Pons (tissue), 1 donor: ENCODE measurements at regions not wholly inside any gene's neighbourhood (a gene's known extent, or its start where the extent isn't known, plus 50 kb on each side); places are given as distances from the start of the nearest gene placed in this dataset.
"Not testable (repeated sequence)": the region's sequence is repeated elsewhere in the genome, so short reads cannot be mapped to it uniquely, and the experiment has no call there.

ENCODE experiments used
- DNase-seq: peaks from one replicate; pipeline ENCODE4 v3.0.0-alpha.2; 2016; ENCODE audit warnings: low spot score

DNA sequence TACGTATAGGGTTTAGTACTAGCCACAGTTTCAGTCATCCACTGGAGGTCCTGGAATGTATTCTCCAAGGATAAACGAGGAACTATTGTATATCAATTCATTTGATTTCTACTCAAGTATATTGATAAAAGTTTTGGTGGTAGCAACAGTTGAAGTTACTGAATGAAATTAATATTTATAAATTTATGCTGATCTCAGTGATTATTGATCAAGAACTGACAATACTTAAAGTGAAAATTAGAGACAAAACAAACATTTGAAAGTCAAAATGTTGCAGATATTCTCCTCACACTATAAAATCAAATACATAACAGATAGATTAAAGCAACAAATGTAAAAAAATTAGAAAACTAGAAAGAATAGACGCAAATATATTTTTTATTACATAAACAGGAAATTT lies 150.9 kb upstream of the SLC35G4 start:
- DNase-seq = no peak

DNA sequence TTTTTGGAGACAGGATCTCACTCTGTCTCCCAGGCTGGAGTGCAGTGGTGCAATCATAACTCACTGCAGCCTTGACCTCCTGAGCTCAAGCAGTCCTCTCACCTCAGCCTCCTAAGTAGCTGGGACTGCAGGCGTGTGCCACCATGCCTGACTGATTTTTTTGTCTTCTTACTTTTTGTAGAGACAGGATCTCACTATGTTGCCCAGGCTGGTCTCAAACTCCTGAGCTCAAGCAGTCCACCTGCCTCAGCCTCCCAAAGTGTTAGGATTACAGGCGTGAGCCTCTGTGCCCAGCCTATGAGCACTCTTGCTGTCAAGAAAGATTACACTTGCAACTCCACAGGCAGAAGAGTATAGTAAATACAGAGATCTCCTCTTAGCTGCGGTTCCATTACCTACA lies 151.5 kb upstream of the SLC35G4 start:
- not testable (repeated sequence) for DNase-seq

DNA sequence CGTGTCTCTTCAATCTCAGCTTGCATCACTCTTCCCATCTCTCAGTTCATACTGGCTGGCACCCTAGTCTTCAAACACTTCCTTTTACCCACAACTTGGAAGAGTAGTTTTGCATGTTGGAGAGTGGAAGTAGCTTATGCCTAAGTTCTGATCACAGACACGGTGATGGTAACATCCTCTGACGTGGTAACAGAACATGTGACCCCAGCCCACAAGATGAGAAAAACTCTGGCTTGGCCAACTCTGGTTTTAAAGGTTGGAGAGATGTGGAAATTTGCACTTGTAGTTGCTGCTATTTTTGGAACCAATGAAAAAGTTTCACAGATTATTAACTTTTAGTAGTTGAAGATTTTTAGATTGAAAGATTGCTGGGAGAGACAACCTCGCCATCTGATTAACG lies 155.4 kb upstream of the SLC35G4 start:
- no peak for DNase-seq

DNA sequence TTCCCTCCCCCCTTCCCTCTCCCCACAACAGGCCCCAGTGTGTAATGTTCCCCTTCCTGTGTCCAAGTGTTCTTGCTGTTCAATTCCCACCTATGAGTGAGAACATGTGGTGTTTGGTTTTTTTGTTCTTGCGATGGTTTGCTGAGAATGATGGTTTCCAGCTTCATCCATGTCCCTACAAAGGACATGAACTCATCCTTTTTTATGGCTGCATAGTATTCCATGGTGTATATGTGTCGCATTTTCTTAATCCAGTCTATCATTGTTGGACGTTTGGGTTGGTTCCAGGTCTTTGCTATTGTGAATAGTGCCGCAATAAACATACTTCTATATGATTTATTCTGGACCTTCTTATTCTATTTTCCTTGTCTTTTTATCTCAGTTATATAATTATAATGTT lies 165.2 kb upstream of the SLC35G4 start:
- not testable (repeated sequence) for DNase-seq

DNA sequence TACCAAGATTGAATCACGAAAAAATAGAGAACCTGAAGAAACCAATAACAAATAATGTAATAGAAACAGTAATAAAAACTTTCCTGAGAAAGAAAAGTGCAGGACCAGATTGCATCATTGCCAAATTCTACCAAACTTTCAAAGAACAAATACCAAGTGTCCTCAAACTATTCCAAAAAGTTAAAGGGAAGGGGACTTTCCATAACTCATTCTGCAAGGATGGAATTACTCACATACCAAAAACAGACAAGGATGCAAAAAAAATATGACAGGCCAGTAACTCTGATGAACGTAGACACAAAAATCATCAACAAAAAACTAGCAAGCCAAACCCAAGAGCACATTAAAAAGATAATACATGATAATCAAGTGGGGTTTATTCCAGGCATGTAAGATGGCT lies 172.3 kb upstream of the SLC35G4 start:
- DNase-seq = no peak

DNA sequence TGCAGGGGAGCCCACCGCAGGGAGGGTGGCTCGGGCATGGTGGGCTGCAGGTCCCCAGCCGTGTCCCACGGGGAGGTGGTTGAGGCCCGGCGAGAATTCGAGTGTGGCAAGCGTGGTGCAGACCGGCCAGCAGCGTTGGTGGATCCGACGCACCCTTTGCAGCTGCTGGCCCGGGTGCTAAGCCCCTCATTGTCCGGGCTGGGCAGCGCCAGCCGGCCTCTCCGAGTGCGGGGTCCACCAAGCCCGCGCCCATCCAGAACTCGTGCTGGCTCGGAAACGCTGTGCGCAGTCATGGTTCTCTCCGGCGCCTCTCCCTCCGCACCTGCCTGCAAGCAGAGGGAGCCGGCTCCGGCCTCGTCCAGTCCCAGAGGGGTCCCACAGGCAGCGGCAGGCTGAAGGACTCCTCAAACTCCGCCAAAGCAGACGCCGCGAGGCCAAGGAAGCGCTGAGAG lies 177.0 kb upstream of the SLC35G4 start:
- no peak for DNase-seq

DNA sequence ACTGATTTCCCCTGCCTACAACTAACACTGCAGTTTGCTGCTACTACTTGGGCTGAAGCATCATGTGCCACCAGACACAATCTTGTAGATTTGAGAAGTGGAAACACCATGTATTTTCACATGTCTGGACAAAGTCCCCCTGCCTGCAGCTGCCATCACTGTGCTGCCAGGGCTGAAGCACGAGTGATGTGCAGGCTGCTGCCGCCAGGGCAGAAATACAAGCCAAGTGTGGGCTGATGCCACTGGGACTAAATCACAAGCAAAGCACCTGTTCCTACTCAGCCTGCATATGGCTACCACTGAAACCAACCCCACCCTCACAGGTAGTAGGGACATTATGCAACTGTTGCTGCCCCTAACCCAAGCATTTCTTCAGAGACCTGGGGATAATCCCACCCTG lies 179.5 kb upstream of the SLC35G4 start:
- no peak for DNase-seq

DNA sequence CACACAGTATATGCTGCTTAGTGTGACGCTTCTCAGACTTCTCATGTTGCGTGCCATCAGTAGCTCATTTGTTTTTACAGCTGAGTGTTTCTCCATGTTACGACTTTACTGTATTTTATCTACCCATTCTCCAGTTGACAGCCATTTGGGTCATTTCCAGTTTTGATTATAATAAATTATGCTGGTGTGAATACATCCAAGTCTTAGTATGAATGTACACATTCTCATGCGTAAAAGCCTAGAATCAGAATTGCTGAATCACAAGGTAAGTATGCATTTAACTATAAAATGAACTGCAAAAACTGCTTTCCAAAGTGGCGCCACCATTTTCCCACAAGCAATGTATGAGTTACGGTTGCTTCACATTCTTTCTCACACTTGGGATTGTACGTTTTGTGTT lies 184.2 kb upstream of the SLC35G4 start:
- DNase-seq = no peak

DNA sequence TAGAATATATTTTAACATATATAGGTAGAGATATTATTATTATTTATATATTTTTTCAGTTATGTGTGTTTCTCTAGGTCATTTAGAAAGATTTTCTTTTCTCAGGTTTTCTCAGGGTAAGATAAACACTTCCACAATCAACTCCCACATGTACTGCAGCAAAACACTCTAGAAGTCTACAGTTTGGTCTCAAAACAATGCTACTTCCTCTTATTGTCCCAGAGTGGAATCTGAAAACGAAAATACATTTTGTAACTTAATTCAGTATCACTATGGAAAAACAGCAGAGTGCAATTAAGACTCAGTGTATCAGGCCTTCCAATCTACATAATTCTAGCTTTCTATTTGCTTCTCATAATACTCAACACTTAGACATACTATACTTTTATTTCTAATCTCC lies 190.1 kb upstream of the SLC35G4 start:
- no peak for DNase-seq

DNA sequence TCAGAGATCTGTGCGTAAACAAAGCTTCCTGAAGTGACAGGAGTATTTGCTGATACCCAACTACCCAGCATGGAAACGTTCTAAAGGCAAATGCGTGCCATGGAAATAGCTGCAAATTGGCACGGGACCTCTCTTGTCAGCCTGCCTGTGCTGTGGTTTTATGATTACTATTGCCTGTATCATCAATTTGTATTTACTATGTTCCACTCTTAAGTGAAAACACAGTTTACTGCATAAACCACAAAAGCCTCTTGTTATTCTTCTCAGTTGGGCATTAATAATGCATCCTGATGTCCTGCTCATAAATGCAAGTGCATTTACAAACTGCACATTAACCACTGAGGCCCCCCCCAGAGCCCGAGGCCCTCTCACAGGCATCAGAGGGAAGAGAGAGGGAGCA lies 196.6 kb upstream of the SLC35G4 start:
- no peak for DNase-seq

DNA sequence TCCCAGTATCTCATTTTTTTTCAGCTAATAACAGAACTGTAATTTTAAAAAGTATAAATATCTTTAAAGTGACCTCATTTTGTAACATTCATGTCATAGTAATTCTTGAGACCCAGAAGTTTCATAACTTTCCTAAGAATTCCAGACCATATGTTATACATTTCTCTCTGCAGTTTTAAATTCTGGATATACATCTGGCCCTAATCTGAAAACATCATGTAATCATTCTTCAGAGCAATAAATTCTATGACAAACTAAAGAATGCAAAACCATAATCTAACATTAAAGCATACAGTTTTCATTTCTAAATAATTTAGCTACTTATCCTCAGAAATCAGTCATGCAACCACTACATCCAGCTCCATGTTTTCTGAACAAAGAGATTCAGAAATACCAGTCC lies 198.3 kb upstream of the SLC35G4 start:
- DNase-seq = no peak

DNA sequence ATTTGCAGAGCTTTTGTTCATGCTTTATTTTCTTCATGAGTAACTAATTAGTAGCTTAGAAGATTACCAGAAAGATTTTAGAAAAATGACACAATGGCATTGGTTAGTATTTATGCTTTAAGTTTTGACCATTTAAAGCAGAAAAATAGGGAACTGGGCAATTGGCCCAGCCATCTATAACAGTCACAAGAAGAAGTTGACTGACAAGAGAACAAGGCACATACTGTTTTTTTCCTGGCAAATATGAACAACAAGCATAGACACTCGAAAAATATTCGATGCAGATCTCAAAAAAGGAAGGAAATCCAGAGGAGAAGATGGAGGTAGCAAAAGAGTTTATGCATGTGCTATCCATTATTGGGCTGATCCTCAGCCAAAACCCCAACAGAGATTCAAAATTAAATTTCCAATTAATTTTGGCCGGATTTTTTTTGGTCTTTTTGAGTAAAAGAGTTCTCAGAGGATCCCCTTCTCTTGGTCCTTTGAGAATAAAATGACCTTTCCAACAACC lies 200.8 kb upstream of the SLC35G4 start:
- DNase-seq = peak; percentile 19

DNA sequence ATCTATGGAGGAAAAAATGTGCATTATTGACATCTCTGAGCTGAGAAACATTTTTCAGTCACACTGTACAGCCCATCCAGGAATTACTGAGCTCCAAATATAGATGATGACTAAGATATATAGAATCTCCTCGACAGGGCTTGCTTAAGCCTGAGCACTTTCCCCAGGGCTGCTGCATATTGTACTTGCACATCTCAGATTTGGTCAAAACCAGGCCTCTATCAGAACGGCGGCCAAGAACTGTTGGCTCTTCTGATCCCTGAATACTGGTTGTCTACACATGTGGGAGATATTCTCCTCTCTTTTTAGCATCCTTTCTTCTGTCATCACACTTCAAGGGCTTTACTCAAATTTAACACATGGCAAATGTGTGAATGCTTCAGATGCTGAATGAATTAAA lies 201.5 kb upstream of the SLC35G4 start:
- no peak for DNase-seq

DNA sequence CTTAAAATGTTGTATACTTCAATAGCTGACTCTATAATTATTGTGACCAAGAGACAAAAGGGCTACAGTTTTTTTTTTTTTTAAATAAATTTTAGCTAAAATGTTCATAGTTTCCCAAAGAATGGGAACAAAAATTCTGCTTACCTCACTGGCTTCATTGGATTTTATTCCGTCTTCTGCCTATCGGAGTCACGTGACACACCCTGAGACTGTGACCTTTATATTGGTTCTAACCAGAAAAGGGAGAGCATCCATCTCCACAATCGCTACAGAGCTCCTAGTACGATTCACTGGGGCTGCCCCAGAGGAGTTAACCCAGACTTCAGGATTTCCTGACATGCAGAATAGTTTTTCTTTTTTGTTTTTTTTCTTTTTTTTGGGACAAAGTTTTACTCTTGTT lies 203.6 kb upstream of the SLC35G4 start:
- DNase-seq = no peak

DNA sequence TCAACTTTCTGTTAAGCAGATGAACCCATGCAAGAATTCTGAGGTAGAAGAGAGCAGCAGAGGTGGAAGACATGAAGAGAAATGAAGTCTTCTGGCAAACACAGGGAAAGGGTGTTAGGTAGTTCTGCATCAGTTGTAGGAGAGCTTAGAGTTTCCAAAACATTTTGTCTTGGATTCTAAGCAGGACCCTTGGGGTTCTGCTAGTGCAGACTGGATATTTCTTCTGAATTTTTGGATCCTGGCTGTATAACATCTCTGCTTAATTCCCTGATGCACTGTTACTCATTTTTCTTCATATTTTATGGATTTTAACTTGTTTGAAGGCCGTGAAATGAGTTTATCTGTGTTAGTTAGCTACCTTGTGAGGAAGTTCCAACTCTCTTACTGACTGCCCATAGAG lies 208.7 kb upstream of the SLC35G4 start:
- DNase-seq = no peak

DNA sequence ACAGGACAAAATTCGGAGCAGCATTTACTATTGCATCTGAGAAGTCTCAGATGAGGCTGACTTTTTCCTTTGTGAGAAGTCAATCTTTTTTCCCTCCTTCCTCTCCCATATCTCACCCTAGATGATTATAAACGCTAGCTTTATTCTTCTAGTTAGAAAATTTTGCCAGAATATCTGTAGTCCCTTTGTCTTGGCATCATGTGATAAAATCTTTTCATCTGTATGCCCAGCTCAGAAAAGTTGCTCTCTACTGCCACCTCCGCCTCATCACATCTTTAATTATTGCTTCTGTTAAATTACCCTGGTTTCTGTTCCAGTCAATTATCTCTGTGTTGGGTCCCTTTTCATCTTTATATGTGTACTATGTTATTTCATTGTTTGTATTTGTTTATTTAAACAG lies 210.8 kb upstream of the SLC35G4 start:
- peak; percentile 38 for DNase-seq

DNA sequence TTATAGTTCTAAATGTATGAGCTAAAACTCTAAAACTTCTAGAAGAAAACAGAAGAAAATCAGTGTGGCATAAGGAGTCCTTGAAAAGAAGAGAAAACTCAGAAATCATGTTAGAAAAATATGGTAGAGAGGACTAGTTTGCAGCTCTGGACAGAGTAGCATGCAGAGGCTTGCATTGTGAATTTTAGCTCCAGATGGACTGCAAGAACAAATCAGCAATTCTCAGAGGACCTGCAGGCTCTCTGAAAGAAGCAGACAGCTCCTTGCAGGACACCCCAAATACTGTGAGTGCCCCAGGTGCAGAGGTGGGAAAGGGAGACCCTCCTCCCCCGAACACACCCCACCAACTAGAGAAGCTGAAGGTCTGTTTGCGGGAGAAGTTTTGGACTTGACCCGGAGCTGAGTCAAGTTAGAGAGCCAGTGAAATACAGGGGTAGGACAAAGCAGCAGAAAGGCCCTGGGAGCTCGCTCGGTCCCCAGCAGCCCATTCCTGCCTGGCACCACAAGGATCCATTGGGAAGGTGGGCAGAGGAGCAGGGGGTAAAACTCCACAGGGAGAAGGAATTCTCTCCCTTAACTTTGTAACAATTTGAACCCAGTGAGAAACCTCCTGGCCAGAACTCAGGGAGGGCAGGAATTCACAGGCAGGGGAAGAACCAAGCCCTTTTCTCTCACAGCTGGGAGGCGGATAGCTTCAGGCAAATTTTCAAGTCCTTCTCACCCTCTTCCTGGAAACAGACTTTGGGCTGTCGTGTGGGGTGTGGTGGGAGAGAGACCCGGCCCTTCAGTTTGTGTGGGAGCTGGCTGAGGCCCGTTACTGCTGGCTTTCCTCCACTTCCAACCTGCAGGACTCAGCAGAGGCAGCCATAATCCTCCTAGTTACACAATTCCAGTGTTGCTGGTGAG lies 216.2 kb upstream of the SLC35G4 start:
- no peak for DNase-seq

DNA sequence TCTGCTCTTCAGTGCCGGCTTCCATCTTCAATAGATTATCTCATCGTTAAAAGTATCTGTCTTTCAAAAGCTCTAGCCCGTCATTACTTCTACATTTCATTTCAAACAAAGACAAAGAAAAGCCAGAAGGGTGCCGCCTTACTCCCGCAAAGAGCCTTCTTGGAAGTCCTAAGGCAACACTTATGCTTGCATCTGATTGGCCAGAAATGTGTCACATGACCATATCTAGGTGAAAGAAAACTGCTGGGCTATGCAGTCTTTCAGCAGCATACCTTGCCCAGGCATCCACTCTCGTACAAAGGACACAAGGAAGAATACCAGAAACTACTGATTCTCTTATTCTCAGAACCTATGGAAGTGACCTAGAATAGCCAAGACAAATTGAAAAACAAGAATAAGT lies 217.1 kb upstream of the SLC35G4 start:
- DNase-seq = no peak

DNA sequence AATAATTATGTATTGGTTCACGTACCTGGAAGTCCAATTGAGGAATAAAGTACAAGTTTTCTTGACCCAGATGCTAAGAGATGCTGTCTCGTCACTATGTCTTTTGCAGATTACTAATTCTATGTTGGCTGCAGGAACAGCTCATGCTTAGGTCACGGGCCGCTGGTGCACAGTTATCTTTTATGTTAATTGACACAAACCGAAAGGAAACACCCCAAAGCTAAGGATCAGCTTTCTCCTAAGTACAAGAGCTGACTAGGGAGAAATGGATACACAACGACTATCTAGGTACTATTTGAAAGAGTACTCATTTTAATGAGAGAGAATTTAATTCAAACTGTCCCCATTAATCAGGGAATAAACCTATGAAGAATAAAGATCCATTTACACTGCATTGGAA lies 217.7 kb upstream of the SLC35G4 start:
- no peak for DNase-seq

DNA sequence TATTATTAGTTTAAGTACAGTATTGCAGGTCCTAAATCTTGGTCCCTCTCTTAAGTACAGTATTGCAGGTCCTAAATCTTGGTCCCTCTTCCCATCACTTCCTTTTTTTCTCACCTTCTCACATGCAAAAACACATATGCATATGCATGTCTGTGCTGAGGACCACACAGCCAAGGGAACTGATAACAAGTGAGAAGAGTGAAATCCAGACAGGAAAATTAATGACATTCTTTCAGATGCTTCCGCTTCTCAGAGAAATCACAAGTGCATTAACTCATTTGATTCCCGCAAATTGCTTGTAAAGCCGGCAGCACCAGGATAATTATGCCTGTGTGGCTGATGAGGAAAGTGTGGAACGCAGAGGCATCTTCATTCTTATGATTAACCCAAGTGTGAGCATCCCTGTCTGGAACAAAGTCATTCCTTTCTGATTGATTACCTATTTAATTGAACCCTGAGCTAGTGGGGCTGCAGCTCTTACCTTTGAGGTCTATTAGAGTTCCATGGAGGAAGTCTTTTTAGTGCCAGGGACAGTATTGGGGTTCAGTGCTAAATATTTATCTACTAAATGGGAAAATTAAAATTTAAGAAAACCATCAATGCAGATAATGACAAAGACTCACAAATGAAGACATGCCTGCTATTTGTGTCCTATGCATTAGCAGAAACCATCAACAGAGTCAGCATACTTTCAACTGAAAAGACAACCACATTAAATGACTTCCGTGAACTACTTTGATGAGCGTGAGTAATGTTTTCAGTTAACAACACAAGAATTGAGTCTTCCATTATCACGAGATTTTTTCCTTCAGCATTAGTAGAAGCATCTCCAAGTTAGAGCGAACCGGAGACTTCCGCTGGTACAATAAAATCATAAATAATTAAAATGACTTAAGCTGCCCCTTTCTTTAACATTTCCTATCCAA lies 220.4 kb upstream of the SLC35G4 start:
- no peak for DNase-seq

DNA sequence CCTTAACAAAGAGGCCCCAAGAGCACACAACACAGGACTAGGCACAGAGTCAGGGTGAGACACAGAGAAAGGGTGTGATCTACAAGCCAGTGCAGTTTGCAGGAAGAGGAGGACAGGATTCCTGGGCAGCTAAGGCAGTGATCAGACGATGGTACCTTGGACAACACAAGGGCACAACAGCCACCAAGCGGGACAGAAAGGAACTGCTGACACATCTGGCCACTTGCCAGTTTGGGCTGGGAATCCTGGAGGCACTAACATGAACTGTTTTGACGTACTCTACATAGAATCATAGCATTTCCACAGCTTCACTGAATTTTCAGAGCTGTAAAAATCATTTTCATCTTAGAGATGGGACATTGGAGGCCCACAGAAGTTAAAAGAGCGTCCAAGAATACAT lies 221.5 kb upstream of the SLC35G4 start:
- peak; percentile 19 for DNase-seq

DNA sequence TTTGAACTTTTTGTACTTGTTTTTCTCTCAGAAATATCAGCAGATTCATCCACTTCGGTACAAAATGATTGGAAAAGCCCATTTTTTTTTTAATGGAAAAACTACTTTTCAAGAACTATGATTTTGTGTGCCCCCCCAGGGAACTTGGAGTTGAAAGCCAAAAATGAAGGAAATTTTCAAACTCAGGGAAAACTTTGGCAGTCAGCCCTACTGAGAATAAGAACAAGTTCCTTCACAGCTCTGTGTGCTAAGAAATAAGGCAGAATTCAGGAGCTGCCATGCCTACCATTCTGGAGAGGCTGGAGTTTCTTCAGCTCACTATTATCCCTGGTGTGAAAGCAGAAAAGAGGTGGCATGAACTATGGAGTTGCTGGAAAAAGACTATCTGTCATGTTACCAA lies 226.0 kb upstream of the SLC35G4 start:
- DNase-seq = peak; percentile 3

DNA sequence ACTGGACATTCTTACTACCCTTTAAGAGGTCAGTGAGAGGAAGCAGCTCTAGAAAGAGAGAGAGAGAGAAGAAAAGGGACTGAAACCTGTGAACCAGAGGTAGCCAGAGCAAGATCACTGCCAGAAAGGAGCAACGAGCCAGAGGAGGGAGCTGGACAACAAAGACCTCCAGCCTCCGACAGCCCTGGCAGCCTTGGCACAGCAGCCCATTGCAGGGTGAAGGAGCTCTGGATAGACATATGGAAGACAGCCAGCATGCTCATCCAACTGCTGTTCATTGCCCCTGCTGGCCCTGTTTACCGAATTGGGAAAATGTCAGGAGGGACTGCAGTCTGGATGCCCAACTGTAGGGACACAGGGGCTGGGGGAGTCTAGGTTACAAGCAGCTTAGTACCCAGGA lies 228.4 kb upstream of the SLC35G4 start:
- no peak for DNase-seq
